Right ventricle myocardium superior (tissue), 1 donor: ENCODE measurements at regions not wholly inside any gene's neighbourhood (a gene's known extent, or its start where the extent isn't known, plus 50 kb on each side); places are given as distances from the start of the nearest gene placed in this dataset.
"Not testable (repeated sequence)": the region's sequence is repeated elsewhere in the genome, so short reads cannot be mapped to it uniquely, and the experiment has no call there.

Experiments
- ATAC-seq: fragments of 200-7000 bp; cut with Tn5 transposase; one replicate; pipeline ENCODE4 v1.9.1; 2020; ENCODE audit warnings: mild to moderate bottlenecking; ENCODE audit not compliant: poor library complexity
- DNase-seq: peaks from one replicate; pipeline ENCODE4 v3.0.0-alpha.2; 2020
- intact Hi-C: fragments of 100-400 bp; cut with DNase I; formaldehyde crosslinking; loops from one replicate; pipeline ENCODE4 v1.11.2; 2022
- donor health status: DM: no; HTN: yes; CAD: no; lungs with severe emphysema.

DNA sequence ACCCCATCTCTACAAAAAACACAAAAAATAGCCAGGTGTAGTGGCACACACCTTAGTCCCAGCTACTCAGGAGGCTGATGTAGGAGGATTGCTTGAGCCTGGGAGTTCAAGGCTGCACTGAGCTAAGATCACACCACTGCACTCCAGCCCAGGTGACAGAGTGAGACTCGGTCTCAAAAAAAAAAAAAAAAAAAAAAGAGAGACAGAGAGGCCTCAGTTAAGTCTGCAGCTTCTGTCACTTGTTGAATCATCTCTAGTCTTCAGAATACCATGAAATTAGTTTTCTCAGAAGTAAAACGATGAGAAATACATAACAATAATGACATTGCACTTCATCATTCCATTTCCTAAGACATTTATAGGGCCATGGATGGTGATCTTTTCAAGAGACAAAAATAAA, 118.0 kb downstream of the PPIAL4G start:
- ATAC-seq, DNase-seq, intact Hi-C loops: not testable (repeated sequence)

GRCh38 chr1:148363979-148364378, 119.1 kb downstream of the PPIAL4G start:
- DNase-seq, ATAC-seq, intact Hi-C loops: not testable (repeated sequence)

DNA sequence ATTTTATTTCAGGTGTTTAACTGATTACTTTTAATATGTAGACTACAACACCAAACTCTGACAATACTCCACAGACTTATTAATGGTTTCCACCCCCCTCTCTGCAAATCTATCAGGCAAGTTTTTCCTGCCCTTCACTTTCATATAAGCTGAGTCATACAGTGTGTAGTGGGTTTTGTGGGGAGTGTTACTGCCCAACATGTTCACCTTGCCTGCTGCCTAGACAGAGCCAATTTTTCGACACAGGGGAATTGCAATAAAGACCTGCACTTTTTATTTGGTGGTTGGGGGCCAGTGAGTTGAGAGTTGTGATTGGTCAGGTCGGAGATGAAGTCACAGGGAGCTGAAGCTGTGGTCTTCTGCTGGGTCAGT, 119.7 kb downstream of the PPIAL4G start:
- intact Hi-C loops = no loop called here
- DNase-seq (no peak), ATAC-seq (no peak)

GRCh38 chr1:148362626-148363438, 120.3 kb downstream of the PPIAL4G start:
- ATAC-seq = no peak

DNA sequence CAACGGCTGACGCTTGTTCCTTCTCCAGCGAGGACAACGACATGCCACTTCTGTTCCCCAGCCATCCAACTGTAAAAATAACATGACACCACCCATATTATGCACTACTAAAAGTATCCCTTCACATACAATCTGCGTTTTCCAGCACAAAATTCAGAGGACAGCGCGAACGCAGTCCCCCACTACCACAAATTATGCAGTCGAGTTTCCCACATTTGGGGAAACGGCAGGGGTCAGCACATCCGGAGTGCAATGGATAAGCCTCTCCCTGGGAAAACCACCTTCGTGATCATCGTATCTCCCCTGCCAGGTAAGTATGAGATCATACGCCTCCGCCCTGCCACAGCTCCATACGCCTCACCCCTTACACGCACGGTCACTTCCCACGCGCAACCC, 120.9 kb downstream of the PPIAL4G start:
- intact Hi-C loops = no loop called here
- DNase-seq (no peak), ATAC-seq (no peak)

More at GRCh38 chr1:148362626-148363438, 120.3 kb downstream of the PPIAL4G start:
- intact Hi-C loops = no loop called here
- no peak for DNase-seq

DNA sequence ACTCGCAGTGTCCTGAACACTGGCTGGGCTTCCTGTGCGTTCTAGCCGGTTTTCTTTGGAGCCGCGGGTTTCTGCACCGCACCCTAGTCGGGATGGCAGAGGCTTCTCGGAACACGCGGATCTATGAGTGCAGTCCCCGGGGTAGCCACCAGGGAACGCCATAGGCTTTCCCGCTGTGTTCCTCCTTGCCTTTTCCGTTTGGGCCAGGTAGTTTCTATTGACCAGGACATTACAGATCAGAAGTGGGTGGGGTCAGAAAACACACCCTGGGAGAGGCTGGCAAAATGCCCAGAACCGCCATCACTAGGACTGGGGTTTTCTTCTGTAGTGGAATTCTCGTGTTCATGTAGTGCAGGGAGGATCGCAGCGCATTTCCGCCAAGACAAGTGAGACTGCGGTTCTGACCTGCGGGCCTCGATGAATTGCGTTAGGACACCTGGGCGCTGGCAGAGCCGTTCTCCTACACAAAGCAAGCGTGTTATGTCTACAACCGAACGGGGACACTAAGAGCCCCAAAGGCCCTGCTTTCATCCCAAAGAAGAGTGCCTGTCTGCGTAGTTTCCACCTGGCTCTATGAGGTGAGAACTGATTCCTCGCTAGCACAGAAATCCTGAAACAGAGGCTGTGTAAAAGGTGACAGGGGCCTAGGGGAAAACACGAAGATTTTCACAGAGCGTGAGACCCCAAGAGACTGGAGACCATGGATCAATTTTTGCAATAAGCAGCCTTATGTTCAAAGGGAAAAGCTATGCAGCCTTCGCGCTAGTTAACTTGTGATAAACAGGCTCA, 121.5 kb downstream of the PPIAL4G start:
- intact Hi-C loops, ATAC-seq: not testable (repeated sequence)
- peak; percentile 46 for DNase-seq

- DNase-seq (no peak), ATAC-seq (no peak)
- intact Hi-C loops = no loop called here
Observed at GRCh38 chr1:148357037-148357436, 126.1 kb downstream of the PPIAL4G start.

GRCh38 chr1:148355976-148356375, 127.1 kb downstream of the PPIAL4G start:
- ATAC-seq (no peak), DNase-seq (no peak)
- intact Hi-C loops = no loop called here

DNA sequence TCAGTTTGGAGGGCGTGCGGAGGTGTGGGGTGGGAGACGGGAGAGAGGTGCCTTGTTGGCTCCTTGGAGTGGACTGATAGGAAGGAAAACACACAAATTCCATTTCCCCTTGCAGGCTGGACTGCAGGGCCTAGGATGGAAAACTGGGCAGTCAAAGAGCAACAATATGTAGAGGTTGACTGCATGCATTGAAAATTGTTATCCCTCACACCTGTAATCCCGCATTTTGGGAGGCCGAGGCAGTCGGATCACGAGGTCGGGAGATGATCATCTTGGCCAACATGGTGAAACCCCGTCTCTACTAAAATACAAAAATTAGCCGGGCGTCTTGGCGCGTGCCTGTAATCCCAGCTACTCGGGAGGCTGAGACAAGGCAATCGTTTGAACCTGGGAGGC, 128.2 kb downstream of the PPIAL4G start:
- DNase-seq = no peak
- intact Hi-C loops = no loop called here
- no peak for ATAC-seq

DNA sequence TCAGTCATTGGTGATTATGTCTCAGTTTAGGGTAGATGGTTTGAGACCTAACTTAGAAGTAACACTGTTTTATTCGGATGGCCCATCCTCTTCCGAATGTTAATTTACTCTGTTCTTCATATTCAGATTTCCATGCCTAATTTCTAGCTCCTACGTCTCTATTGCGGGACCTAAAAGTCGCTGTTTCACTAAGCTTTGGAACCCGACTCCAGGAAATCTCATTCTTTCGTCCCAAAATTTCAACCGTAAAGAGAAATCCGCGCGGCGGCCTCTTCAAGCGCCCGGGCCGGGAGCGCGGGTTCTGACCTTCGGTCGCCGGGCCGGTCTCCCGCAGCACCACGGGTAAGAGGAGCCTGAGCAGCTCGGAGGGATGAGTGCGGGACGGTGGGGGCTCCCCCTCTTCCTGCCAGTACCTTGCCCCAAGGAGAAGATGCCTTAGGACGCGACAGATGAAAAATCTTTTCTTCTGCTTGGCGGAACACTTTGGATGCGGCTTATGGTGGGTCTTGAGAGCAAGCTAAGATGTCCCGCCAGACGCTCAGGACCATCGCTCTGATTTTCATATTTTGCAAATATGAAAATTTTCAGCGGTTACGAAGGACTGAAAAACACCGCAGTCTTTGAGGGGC, 128.7 kb downstream of the PPIAL4G start:
- intact Hi-C loops = no loop called here
- DNase-seq (no peak), ATAC-seq (no peak)

- intact Hi-C loops = no loop called here
- ATAC-seq = peak; percentile 41
- DNase-seq = no peak
Observed at GRCh38 chr1:148353461-148354283, 129.4 kb downstream of the PPIAL4G start.

DNA sequence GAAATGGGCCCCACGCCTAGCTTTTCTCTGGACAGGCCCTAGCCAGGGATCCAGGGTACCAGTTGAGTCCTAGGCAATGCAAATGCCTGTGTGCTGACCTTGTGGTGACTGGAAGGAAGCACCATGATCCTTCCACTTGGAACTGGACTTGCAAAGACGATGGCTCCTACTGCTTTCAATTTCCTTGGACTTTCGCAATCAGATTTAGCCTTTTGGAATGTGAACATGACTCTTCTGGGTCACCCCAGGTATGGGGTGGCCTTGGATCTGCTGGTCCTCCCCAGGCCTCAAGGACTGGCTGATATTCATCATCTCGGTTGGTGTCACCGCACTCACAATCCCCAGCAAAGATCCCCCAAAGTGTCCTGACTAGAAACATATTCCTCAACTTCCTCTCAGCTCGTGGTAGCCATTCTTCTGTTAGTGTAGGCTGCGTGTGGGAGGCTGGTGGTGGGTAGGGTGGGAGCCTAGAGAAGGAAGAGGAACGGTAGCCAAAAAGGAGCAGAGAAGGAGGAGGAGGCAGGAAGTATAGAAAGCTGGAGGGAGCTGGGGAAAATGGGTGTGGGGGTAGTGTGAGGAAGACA, 130.5 kb downstream of the PPIAL4G start:
- ATAC-seq (no peak), DNase-seq (no peak)
- intact Hi-C loops = no loop called here

DNA sequence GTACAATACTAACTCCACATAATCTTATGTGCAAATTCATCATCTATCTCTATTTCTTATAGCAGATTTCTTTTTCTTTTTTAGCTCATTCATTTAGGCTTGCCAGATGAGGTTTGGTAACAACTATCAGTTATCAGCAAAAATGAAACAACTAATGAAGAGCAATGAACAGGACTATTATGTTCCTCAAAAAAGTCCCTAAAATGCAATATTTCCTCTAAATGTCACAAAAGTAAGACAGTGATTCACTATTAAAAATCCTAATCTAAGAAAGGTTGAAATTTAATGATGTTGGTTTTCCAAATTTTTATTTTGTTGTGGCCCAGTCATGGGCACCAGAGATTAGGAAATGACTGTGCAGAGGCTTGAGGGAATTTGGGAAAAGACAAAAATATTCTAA, 135.3 kb downstream of the PPIAL4G start:
- intact Hi-C loops = no loop called here
- ATAC-seq (no peak), DNase-seq (no peak)

GRCh38 chr1:148345659-148346151, 137.4 kb downstream of the PPIAL4G start:
- intact Hi-C loops, ATAC-seq, DNase-seq: not testable (repeated sequence)

GRCh38 chr1:148344651-148345050, 138.5 kb downstream of the PPIAL4G start:
- intact Hi-C loops, ATAC-seq, DNase-seq: not testable (repeated sequence)

DNA sequence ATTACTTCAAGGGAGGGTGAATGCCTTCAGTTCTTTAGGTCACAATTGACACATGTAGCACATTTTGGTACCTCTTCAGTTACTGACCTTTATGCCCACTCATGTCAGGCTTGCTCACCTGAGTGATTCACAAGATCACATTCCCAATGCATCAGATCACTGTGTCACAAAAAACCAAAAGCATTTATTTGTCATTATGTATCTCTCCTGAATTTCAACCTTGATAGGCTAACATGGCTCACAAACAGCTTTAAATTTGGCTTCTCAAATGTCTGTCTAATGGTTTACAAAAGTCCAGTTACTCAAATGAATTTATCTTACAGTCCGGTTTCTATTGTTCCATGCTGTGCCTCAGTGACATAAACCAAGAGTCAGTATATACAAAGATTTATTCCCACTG, 141.4 kb downstream of the PPIAL4G start:
- ATAC-seq, DNase-seq, intact Hi-C loops: not testable (repeated sequence)

- DNase-seq, ATAC-seq, intact Hi-C loops: not testable (repeated sequence)
Observed at GRCh38 chr1:148336121-148336918, 146.8 kb downstream of the PPIAL4G start.
